RPMI8226 (cell line): ENCODE measurements at regions not wholly inside any gene's neighbourhood (a gene's known extent, or its start where the extent isn't known, plus 50 kb on each side); places are given as distances from the start of the nearest gene placed in this dataset.

Source experiments
- DNase-seq: peaks from one replicate; pipeline ENCODE4 v3.0.0-alpha.2; 2015

GRCh38 chr3:40593351-40593750 is 68.6 kb downstream of the ZNF621 start:
- no peak for DNase-seq

GRCh38 chr3:40597441-40597840 is 72.7 kb downstream of the ZNF621 start:
- DNase-seq: no peak

GRCh38 chr3:40598338-40598737 is 73.6 kb downstream of the ZNF621 start:
- DNase-seq: no peak

GRCh38 chr3:40598962-40599361 is 74.2 kb downstream of the ZNF621 start:
- no peak for DNase-seq

GRCh38 chr3:40602778-40603385 is 78.1 kb downstream of the ZNF621 start:
- DNase-seq: no peak

- DNase-seq: no peak
These were observed 81.2 kb downstream of the ZNF621 start for GRCh38 chr3:40605960-40606359.

GRCh38 chr3:40608091-40608490 is 83.3 kb downstream of the ZNF621 start:
- DNase-seq: no peak

- DNase-seq: no peak
These were observed 88.5 kb downstream of the ZNF621 start for GRCh38 chr3:40613306-40613705.

GRCh38 chr3:40615110-40615915 is 90.6 kb downstream of the ZNF621 start:
- no peak for DNase-seq

- peak; percentile 21 for DNase-seq
These were observed 91.4 kb downstream of the ZNF621 start for GRCh38 chr3:40615918-40616819.

GRCh38 chr3:40617084-40617483 is 92.3 kb downstream of the ZNF621 start:
- no peak for DNase-seq

- no peak for DNase-seq
These were observed 93.4 kb downstream of the ZNF621 start for GRCh38 chr3:40618158-40618557.

GRCh38 chr3:40620151-40620550 is 95.4 kb downstream of the ZNF621 start:
- DNase-seq: no peak

GRCh38 chr3:40621252-40621651 is 96.5 kb downstream of the ZNF621 start:
- DNase-seq: no peak

- DNase-seq: peak; percentile 91
These were observed 98.8 kb downstream of the ZNF621 start for GRCh38 chr3:40623567-40623966.

GRCh38 chr3:40624189-40624769 is 99.5 kb downstream of the ZNF621 start:
- DNase-seq: no peak

- no peak for DNase-seq
These were observed 102.3 kb downstream of the ZNF621 start for GRCh38 chr3:40627095-40627494.

- no peak for DNase-seq
These were observed 104.2 kb downstream of the ZNF621 start for GRCh38 chr3:40628984-40629383.

GRCh38 chr3:40631341-40631995 is 106.7 kb downstream of the ZNF621 start:
- no peak for DNase-seq

GRCh38 chr3:40637906-40638305 is 113.1 kb downstream of the ZNF621 start:
- no peak for DNase-seq

- DNase-seq: no peak
These were observed 114.2 kb downstream of the ZNF621 start for GRCh38 chr3:40639006-40639405.

GRCh38 chr3:40642812-40643211 is 118.1 kb downstream of the ZNF621 start:
- no peak for DNase-seq

- no peak for DNase-seq
These were observed 121.1 kb downstream of the ZNF621 start for GRCh38 chr3:40645883-40646282.
